ENCODE measurements at regions not wholly inside any gene's neighbourhood (a gene's known extent, or its start where the extent isn't known, plus 50 kb on each side); places are given as distances from the start of the nearest gene placed in this dataset.

- H3K4me3 ChIP-seq (replicated peaks; ENCODE audit: low read depth, low read length): no peak overlapping the region
- TF ChIP-seq, protein P1, sequence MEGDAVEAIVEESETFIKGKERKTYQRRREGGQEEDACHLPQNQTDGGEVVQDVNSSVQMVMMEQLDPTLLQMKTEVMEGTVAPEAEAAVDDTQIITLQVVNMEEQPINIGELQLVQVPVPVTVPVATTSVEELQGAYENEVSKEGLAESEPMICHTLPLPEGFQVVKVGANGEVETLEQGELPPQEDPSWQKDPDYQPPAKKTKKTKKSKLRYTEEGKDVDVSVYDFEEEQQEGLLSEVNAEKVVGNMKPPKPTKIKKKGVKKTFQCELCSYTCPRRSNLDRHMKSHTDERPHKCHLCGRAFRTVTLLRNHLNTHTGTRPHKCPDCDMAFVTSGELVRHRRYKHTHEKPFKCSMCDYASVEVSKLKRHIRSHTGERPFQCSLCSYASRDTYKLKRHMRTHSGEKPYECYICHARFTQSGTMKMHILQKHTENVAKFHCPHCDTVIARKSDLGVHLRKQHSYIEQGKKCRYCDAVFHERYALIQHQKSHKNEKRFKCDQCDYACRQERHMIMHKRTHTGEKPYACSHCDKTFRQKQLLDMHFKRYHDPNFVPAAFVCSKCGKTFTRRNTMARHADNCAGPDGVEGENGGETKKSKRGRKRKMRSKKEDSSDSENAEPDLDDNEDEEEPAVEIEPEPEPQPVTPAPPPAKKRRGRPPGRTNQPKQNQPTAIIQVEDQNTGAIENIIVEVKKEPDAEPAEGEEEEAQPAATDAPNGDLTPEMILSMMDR (IDR thresholded peaks at IDR 0.05; ENCODE audit: low read depth, low read length, missing control alignments): no peak
- no peak for DNase-seq (ENCODE audit: extremely low read depth, low read depth)
These were observed 204.2 kb upstream of the TBC1D5 start for GRCh38 chr3:17946619-17947018.

DNA sequence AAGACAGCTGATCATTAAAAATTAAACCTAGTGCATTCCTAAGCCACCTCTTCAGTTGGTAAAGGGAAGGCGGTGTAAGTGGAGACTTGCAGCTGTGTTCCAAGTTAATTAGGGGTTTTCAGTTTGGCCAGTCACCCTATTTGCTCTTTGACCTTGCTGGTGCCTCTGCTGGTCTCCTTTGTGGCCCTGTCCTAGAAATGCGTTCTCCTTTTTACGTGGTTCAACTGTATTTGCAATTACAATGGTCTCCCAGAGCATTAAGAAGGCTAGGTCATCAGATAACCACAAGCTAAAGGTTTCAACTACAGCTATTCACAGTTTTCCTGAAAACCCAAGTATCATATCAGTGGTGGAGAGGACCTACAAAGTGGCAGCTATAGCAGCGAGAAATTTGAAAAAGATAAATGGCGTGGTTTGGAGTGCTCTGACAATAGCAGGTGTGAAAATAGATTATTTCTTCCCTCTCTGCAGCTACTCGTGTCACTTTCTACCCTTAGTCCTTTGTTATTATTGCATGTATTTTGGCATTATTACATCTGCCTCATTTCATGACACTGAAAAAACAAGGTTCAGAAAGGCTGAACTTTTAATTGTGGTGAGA, 203.5 kb upstream of the TBC1D5 start:
- DNase-seq (ENCODE audit: extremely low read depth, low read depth): no peak
- TF ChIP-seq, protein P1 (IDR thresholded peaks at IDR 0.05; ENCODE audit: low read depth, low read length, missing control alignments): no peak
- H3K4me3 ChIP-seq (replicated peaks; ENCODE audit: low read depth, low read length): no peak overlapping the region

DNA sequence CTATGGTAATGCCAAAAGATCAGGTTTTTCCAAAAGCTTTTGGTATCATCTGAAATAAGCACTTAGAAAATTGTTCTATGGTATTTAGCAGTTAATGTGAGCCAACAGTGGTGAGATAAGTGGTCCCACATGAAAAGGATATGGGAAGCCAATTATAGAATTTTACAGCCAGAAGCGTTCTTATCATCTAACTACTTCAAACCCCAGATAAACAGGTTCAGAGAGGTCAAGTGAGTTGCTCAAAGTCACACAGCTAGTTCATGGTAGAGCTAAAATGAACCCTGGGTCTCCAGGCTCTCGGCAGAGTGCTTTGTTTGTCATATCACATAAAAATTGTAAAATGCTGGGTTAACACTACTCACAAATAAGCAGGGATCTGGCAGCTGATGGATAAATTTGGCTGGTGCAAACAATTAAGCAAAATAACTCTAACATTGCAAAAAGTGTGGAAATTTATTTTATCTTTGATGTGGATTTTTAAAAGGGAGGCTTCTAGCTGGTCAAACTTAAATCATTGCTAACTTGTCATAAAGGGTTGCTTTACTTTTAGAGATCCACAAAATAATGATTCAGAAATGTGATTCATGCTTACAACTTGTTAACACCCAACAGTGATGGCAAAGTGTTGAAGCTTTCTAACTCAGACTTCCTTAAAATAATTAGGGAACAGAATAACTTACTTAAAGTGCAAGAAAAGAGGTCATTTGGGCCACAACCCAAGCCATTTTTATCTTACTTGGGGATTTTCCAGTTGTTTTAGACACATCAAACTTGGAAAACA, 202.8 kb upstream of the TBC1D5 start:
- TF ChIP-seq, protein P1 (IDR thresholded peaks at IDR 0.05; ENCODE audit: low read depth, low read length, missing control alignments): no peak
- DNase-seq (ENCODE audit: extremely low read depth, low read depth): no peak
- H3K4me3 ChIP-seq (replicated peaks; ENCODE audit: low read depth, low read length): no peak overlapping the region

DNA sequence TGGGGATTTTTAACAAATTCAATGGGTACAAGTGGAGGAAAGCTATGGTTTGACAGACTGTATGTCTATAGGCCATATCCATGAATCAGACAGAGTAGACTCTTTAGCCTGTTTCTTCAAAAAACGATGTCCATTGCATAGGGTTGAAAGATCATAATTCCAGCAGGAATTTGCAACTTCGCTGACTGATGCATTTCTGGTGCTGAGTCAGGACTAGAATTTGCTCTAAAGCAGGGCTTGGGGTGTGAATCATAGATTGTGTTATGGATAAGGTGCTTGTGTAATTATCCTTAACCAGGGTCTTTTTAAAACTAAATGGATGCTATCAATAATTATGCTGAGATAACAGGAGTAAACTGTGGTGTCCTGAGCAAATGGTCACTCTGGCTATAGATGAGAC, 200.4 kb upstream of the TBC1D5 start:
- H3K4me3 ChIP-seq (replicated peaks; ENCODE audit: low read depth, low read length): no peak overlapping the region
- DNase-seq (ENCODE audit: extremely low read depth, low read depth): no peak
- TF ChIP-seq, protein P1 (IDR thresholded peaks at IDR 0.05; ENCODE audit: low read depth, low read length, missing control alignments): no peak

DNA sequence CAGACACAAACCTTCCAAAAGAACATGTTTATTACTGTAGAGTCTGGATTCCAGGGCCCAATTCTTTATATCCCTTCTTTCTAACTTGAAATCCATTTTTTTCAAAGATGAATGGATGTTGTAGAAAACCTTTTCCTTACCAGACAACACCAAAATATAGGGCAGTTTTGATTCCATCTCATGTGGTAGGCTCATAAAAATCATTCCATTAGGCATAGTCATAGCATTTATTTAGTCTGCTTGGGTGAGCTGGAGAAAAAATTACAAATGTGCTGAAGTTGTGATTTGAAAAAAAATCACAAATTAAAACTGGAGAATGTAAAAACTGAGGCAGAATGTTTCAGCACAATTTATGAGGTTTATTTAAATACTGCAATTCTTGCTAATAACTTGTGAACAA, 199.3 kb upstream of the TBC1D5 start:
- TF ChIP-seq, protein P1 (IDR thresholded peaks at IDR 0.05; ENCODE audit: low read depth, low read length, missing control alignments): no peak
- DNase-seq (ENCODE audit: extremely low read depth, low read depth): no peak
- H3K4me3 ChIP-seq (replicated peaks; ENCODE audit: low read depth, low read length): no peak overlapping the region

DNA sequence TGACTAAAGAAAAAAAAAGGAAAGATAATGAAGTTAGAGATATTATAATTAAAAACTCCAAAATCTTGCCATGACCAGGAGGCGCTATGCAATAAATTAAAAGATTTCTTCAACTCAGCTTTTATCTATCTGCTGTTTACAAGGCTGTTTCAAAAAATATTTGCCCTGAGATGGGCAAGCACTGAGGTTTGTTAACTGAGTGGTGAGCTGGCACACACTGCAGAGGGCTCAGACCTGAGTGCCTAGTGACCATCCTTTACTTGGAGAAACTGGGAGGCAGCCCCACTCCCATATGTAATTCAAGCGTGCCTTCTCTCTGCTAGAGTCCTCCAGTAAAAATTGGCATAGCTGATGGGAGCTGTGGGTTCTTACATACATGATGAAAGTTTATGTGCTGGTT, 198.7 kb upstream of the TBC1D5 start:
- no peak for DNase-seq (ENCODE audit: extremely low read depth, low read depth)
- TF ChIP-seq, protein P1 (IDR thresholded peaks at IDR 0.05; ENCODE audit: low read depth, low read length, missing control alignments): no peak

More for the DNA sequence above, 198.7 kb upstream of the TBC1D5 start:
- H3K4me3 ChIP-seq (replicated peaks; ENCODE audit: low read depth, low read length): no peak overlapping the region
